ENCODE measurements at regions not wholly inside any gene's neighbourhood (a gene's known extent, or its start where the extent isn't known, plus 50 kb on each side); places are given as distances from the start of the nearest gene placed in this dataset.
"Not testable (repeated sequence)": the region's sequence is repeated elsewhere in the genome, so short reads cannot be mapped to it uniquely, and the experiment has no call there.

DNA sequence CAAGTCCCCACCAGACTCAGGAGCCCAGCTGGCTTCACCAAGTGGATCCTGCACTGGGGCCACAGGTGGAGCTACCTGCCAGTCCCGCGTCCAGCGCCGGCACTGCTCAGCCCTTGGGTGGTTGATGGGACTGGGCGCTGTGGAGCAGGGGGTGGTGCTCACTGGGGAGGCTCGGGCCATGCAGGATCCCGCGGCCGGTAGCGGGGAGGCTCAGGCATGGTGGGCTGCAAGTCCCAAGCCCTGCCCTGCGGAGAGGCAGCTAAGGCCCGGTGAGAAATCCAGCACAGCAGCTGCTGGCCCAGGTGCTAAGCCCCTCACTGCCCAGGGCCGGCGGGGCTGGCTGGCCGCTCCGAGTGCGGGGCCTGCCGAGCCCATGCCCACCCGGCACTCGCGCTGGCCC lies 143.1 kb upstream of the ALDH3B2 start:
- TF ChIP-seq POLR2A (IDR thresholded peaks at IDR 0.05; ENCODE audit: low read depth, low read length); POLR2AphosphoS5 (IDR thresholded peaks at IDR 0.05; ENCODE audit: insufficient read depth, low read depth, low read length); EZH2 (IDR thresholded peaks at IDR 0.05; ENCODE audit: borderline replicate concordance, low read depth, low read length, severe bottlenecking); MYC (IDR thresholded peaks at IDR 0.05; ENCODE audit: low read depth, low read length): not testable (repeated sequence)
- TF ChIP-seq, protein P1, sequence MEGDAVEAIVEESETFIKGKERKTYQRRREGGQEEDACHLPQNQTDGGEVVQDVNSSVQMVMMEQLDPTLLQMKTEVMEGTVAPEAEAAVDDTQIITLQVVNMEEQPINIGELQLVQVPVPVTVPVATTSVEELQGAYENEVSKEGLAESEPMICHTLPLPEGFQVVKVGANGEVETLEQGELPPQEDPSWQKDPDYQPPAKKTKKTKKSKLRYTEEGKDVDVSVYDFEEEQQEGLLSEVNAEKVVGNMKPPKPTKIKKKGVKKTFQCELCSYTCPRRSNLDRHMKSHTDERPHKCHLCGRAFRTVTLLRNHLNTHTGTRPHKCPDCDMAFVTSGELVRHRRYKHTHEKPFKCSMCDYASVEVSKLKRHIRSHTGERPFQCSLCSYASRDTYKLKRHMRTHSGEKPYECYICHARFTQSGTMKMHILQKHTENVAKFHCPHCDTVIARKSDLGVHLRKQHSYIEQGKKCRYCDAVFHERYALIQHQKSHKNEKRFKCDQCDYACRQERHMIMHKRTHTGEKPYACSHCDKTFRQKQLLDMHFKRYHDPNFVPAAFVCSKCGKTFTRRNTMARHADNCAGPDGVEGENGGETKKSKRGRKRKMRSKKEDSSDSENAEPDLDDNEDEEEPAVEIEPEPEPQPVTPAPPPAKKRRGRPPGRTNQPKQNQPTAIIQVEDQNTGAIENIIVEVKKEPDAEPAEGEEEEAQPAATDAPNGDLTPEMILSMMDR (IDR thresholded peaks at IDR 0.05; ENCODE audit: extremely low read depth in 1 of 2, insufficient read depth in 1 of 2, low read depth in 1 of 2, low read length in 2 of 2): not testable (repeated sequence)
